HepG2 (cell line): ENCODE measurements at regions not wholly inside any gene's neighbourhood (a gene's known extent, or its start where the extent isn't known, plus 50 kb on each side); places are given as distances from the start of the nearest gene placed in this dataset.

Experiments
- GLI4 ChIP-seq: sonication (generic); formaldehyde crosslinking; IDR thresholded peaks from 2 replicates; pipeline ENCODE4 v1.5.1; 2020; ENCODE audit warnings: missing genetic modification reagents, mild to moderate bottlenecking, moderate library complexity, borderline replicate concordance
- HDAC2 ChIP-seq: sonication (generic); formaldehyde crosslinking; IDR thresholded peaks from 2 replicates; pipeline ENCODE4 v1.4.0; 2020; ENCODE audit warnings: missing genetic modification reagents
- MAFK ChIP-seq, 2 experiments: IDR thresholded peaks in 1 of 2; conservative IDR thresholded peaks in 1 of 2; 2 replicates each; pipeline ENCODE4 v1.6.1; 2011; ENCODE audit warnings: improper control_type of control experiment in 2 of 2, low read length in 2 of 2
- NR2F6 ChIP-seq, 2 experiments: IDR thresholded peaks; 2 replicates each; pipeline ENCODE4 v1.6.1; 2016; ENCODE audit warnings: antibody characterized with exemption in 1 of 2, mild to moderate bottlenecking in 1 of 2
- SIN3B ChIP-seq: fragments of 150-350 bp; IDR thresholded peaks from 2 replicates; pipeline ENCODE4 v1.6.1; 2014; ENCODE audit warnings: low read length
- TCF12 ChIP-seq, 2 experiments: fragments of 450-650 bp in 1 of 2; sonication (generic) in 1 of 2; formaldehyde crosslinking in 1 of 2; IDR thresholded peaks; 2 replicates each; pipeline versions ENCODE4 v1.6.1 to v1.8.0; 2017 to 2022; ENCODE audit warnings: antibody characterized with exemption in 1 of 2, mild to moderate bottlenecking in 1 of 2, missing genetic modification reagents in 1 of 2, moderate library complexity in 1 of 2
- TCF7 ChIP-seq: sonication (generic); IDR thresholded peaks from 2 replicates; pipeline ENCODE4 v1.6.1; 2016; ENCODE audit warnings: antibody characterized with exemption, low read depth
- ZBTB33 ChIP-seq: sonication (generic); formaldehyde crosslinking; IDR thresholded peaks from 2 replicates; pipeline ENCODE4 v1.4.0; 2020; ENCODE audit warnings: missing genetic modification reagents
- ZSCAN29 ChIP-seq: sonication (generic); formaldehyde crosslinking; conservative IDR thresholded peaks from 2 replicates; pipeline ENCODE4 v1.4.0; 2020; ENCODE audit warnings: mild to moderate bottlenecking, missing genetic modification reagents
- TF ChIP-seq, protein P1 (sequence below): sonication (generic); formaldehyde crosslinking; IDR thresholded peaks from 2 replicates; pipeline ENCODE4 v1.5.0; 2020; ENCODE audit warnings: mild to moderate bottlenecking, missing genetic modification reagents, moderate library complexity

- TF ChIP-seq MAFK (conservative IDR thresholded peaks at IDR 0.05 in 1 of 2, IDR thresholded peaks at IDR 0.05 in 1 of 2; ENCODE audit: low read length in 2 of 2) (no peak), NR2F6 (IDR thresholded peaks at IDR 0.05) (no peak), NR2F6 (CRISPR knock-in tag; IDR thresholded peaks at IDR 0.05) (no peak), GLI4 (CRISPR knock-in tag) (no peak), SIN3B (no peak), ZBTB33 (CRISPR knock-in tag) (no peak), TCF12 (IDR thresholded peaks at IDR 0.05) (no peak), TCF12 (CRISPR knock-in tag; IDR thresholded peaks at IDR 0.05) (no peak), ZSCAN29 (CRISPR knock-in tag) (no peak), HDAC2 (CRISPR knock-in tag) (no peak), TCF7 (no peak)
- TF ChIP-seq, protein P1, sequence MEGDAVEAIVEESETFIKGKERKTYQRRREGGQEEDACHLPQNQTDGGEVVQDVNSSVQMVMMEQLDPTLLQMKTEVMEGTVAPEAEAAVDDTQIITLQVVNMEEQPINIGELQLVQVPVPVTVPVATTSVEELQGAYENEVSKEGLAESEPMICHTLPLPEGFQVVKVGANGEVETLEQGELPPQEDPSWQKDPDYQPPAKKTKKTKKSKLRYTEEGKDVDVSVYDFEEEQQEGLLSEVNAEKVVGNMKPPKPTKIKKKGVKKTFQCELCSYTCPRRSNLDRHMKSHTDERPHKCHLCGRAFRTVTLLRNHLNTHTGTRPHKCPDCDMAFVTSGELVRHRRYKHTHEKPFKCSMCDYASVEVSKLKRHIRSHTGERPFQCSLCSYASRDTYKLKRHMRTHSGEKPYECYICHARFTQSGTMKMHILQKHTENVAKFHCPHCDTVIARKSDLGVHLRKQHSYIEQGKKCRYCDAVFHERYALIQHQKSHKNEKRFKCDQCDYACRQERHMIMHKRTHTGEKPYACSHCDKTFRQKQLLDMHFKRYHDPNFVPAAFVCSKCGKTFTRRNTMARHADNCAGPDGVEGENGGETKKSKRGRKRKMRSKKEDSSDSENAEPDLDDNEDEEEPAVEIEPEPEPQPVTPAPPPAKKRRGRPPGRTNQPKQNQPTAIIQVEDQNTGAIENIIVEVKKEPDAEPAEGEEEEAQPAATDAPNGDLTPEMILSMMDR (CRISPR knock-in tag): no peak
Measured at GRCh38 chr7:3234051-3234450, 67.0 kb upstream of the SDK1 start.
